ENCODE measurements at regions not wholly inside any gene's neighbourhood (a gene's known extent, or its start where the extent isn't known, plus 50 kb on each side); places are given as distances from the start of the nearest gene placed in this dataset.
"Not testable (repeated sequence)": the region's sequence is repeated elsewhere in the genome, so short reads cannot be mapped to it uniquely, and the experiment has no call there.

DNA sequence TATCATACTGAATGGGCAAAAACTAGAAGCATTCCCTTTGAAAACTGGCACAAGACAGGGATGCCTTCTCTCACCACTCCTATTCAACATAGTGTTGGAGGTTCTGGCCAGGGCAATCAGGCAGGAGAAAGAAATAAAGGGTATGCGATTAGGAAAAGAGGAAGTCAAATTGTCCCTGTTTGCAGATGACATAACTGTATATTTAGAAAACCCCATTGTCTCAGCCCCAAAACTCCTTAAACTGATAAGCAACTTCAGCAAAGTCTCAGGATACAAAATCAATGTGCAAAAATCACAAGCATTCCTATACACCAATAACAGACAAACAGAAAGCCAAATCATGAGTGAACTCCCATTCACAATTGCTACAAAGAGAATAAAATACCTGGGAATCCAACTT is 52.5 kb upstream of the CCDC71L start:
- not testable (repeated sequence) for DNase-seq

GRCh38 chr7:106714590-106715442 is 53.9 kb upstream of the CCDC71L start:
- DNase-seq, result not testable (repeated sequence)

DNA sequence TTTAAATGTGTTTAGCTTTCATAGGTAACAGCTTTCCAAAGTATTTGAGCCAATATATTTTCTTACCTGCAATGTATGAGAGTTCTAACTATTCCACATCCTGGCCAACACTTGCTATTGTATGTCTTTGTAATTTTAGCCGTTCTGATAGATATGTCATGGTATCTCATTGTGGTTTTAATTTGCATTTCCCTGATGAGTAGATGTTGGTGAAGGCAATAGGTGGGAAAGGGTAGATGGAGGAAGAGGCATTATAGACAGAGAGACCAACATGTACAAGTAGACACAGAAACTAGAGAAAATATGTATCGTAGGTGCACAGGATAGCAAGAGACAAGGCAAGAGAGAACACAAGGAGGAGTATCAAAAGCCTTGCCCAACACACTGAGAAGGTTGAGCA is 54.8 kb upstream of the CCDC71L start:
- no peak for DNase-seq

DNA sequence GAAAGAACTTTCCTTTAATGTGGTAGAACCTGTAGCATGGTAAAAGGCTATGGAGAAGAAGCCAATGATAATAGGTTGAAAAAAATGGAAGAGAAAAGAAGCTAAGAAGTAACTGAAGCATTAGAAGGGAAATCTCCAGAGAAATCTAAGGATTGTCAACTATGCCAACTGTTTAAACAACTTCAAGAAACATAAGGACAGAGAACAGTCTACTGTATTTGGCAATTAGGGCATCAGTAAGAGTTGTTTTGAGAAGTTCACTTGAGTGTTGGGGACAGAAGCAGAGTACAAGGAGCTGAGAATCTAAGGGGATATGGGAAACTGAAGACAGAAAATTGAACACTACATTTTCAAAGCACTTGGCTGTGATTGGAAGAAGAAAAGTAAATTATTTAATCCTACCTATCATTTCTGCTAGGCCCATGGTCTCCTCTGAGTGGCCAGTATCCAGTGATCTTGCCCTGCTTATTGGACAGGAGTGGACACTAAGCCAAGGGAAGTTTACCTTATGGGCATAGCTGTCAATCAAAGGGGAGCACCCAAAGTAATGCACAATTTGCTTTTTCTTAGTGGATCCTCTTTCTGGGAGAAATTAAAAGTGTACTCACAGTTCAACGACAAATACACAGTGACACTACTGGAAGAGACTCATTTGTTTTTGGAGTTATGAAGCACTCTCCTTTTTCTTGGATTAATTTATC is 56.4 kb upstream of the CCDC71L start:
- no peak for DNase-seq

DNA sequence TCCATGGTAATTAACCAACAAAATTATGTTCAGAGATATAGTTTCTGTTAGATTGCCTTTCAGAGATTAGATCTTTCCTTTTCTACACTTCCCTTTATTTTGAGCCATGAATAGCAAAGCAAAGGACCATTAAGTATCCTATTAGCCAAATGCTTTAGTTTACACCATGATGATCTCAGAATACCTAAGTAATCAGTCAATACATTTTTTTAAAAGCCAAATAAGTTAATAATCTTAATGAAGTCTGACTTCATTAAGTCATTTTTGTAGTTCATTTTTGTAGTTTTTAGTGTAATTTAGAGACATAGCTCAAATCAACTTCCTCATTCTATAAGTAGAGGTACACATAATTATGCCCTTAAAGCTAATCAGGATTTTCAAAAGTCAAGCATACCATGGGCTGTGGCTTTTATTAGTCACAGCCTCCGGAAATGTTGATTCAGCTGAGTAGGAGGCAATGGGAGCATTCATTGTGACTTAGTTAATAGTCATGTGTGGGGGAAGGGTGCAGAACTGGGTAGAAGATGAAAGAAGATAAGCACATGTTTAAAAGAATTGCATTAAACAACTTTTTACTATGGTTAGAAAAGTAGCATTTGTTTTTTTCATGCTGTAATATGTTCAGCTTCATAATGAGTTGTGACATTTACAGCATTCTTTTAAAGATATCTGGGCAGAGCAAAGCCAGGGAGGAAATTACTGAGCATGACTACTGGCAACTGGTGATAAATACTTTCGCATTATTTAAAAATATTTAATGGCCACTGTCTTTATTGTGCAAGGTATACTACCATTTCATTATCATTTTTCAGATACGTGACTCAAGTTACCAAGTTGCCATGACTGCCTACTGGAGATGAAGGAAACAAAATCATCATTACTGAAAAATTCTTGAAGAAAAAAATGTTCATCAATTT is 57.3 kb upstream of the CCDC71L start:
- DNase-seq, result peak; percentile 76

DNA sequence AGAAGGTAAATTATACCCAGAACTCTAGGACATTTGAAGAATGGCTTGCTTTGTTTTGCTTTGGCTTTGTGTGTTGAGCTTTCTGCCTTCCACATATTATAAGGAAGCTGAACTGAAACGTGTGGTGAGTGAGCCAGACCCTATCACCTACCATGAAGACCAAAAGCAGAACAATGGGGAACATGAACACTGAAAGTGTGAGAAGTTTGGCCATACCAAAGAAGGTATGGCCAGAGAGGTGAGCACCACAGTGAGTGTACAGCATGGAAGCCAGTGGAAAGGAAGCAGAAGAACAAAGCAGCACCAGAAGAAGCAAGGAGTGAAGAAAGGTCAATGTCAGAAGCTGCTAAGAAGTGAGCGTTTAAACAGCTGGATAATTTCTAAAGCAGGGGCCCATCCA is 59.7 kb upstream of the CCDC71L start:
- DNase-seq, result no peak

- DNase-seq, result no peak
Observed at GRCh38 chr7:106721816-106722785, 61.1 kb upstream of the CCDC71L start.

GRCh38 chr7:106723398-106723797 is 62.4 kb upstream of the CCDC71L start:
- no peak for DNase-seq

- no peak for DNase-seq
Observed at GRCh38 chr7:106729720-106730385, 68.9 kb upstream of the CCDC71L start.

GRCh38 chr7:106731187-106731586 is 70.2 kb upstream of the CCDC71L start:
- DNase-seq, result no peak

- DNase-seq, result no peak
Observed at GRCh38 chr7:106731646-106732444, 70.9 kb upstream of the CCDC71L start.

DNA sequence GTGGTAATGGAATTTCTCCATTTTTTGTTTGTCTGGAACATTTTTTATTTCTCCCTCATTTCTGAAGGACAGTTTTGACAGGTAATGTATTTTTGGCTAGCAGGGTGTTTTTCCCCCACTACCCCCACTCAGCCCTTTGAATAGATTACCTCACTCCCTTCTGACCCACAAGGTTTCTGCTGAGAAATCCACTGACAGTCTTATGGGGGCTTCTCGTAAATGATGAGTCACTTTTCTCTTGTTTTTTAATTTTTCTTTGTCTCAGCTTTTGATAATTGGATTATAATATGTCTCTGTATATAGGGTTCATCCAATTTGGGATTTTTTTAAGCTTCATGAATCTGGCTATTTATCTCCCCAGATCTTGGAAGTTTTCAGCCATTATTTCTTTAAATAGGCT is 74.7 kb upstream of the CCDC71L start:
- DNase-seq, result no peak

DNA sequence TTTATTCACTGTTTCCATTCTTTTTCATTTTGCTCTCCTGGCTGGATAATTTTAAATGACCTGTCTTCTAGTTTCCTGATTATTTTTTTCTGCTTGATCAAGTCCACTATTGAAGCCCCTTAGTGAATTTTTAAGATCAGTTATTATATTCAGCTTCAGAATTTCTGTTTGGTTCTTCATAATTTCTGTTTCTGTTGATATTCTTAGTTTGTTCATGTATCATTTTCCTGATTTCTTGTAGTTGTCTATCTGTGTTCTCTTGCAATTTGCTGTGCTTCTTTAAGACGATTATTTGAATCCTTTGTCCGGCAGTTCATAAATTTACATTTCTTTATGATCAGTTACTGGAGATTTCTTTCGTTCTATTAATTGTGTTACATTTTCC is 75.2 kb upstream of the CCDC71L start:
- DNase-seq, result no peak

DNA sequence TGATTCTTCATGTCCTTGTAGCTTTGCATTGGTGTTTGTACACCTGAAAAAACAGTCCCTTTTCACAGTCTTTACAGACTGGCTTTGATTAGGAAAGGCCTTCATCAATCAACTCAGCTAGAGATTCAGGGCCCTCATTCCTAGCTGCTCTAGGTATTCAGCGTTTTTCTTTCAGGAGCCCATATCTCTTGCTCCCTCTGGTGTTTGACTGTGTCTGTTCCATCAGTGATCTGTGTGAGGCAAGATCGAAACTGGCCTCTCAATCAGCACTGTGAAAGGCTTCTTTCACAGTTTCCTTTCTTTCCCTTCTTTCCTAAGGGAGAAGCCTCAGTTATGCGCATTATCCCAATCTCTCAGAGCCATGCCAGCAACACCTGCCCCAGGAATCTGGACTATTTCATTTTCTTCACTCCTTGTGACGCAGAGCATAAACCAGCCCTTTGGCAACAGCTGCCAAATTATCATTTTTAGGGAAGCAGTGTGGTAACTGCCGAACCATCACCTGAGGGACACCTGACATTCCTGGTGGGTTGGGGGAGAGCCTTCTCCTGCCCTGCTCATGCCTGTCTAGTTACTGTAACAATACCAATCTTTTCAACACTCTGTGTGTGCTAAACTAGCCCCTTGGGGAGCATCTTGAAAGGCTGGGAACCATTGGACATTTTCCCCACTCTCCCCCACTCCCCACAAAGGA is 75.7 kb upstream of the CCDC71L start:
- peak; percentile 62 for DNase-seq

DNA sequence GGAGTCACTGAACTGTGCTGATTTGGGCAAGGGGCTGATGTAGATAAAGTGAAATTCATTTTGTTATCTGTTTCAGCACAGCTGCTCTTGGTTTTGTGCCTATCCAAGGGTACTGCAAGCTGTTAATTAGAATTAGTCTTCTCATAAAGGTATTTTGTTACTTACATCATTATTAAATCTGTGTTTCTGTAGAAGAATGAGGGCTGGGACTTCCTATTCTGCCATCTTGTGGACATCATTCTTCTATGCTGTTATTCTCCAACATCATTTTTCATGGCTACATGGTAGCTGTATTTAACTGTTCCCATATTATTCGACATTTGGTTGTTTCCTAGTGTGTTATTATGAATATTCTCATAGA is 76.2 kb upstream of the CCDC71L start:
- DNase-seq, result no peak

- DNase-seq, result no peak
Observed at GRCh38 chr7:106740806-106741205, 79.8 kb upstream of the CCDC71L start.

DNA sequence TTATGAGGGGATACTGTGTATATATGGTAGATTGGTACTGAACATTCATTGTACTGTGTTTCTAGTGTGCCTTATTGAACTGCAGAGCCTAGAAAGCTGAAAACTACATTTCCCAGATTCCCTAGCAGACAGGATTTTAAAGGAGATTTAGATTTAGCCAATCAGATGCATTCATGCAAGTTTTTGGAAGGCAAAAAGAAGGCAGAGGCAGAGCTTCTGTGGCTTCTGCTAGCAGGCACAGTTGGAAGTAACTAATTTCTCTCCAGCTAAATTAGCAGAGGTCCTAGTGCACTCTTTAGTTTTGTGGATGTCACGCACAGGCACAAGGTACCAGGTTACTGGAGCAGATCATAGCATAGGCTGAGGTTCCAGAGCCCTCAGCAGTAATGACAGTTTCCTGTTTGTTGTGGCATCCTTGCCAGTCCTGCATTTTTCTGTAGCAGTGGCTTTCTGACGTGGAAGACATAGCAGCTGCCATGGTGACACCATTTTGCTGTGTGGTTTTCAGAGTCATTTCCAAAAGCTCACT is 83.7 kb upstream of the CCDC71L start:
- DNase-seq, result no peak

- not testable (repeated sequence) for DNase-seq
Observed at GRCh38 chr7:106747301-106747700, 86.3 kb upstream of the CCDC71L start.

GRCh38 chr7:106747804-106748203 is 86.8 kb upstream of the CCDC71L start:
- DNase-seq, result no peak

- no peak for DNase-seq
Observed at GRCh38 chr7:106749165-106749564, 88.2 kb upstream of the CCDC71L start.

Measured in activated CD8-positive, alpha-beta memory T cell treated with anti-CD3 and anti-CD28 coated beads for 24 hours (primary cell).